ENCODE measurements at regions not wholly inside any gene's neighbourhood (a gene's known extent, or its start where the extent isn't known, plus 50 kb on each side); places are given as distances from the start of the nearest gene placed in this dataset.
"Not testable (repeated sequence)": the region's sequence is repeated elsewhere in the genome, so short reads cannot be mapped to it uniquely, and the experiment has no call there.

DNA sequence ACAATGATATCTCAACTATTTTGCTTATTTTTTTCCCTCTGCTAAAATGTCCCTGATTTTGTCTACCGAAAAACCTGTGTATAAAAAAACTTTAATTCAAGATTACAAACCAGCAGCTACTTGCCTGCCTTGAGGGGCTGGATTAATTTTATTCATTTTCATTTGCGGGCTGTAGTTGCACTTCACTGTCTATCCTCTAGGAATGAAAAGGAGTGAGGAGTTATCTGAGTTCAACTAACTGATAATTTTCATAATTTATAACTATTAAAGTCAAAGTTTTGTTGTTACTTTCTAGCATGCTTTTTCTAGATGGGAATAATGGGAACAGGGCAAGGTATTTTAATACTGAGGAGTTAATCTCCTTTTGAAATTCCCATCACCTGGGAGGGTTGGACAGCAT lies 50.3 kb upstream of the AGTPBP1 start:
- TF ChIP-seq, protein P1, sequence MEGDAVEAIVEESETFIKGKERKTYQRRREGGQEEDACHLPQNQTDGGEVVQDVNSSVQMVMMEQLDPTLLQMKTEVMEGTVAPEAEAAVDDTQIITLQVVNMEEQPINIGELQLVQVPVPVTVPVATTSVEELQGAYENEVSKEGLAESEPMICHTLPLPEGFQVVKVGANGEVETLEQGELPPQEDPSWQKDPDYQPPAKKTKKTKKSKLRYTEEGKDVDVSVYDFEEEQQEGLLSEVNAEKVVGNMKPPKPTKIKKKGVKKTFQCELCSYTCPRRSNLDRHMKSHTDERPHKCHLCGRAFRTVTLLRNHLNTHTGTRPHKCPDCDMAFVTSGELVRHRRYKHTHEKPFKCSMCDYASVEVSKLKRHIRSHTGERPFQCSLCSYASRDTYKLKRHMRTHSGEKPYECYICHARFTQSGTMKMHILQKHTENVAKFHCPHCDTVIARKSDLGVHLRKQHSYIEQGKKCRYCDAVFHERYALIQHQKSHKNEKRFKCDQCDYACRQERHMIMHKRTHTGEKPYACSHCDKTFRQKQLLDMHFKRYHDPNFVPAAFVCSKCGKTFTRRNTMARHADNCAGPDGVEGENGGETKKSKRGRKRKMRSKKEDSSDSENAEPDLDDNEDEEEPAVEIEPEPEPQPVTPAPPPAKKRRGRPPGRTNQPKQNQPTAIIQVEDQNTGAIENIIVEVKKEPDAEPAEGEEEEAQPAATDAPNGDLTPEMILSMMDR (IDR thresholded peaks at IDR 0.05; ENCODE audit: poor library complexity), result not testable (repeated sequence)
- TF ChIP-seq EZH2 (IDR thresholded peaks at IDR 0.05; ENCODE audit: borderline replicate concordance); EZH2phosphoT487 (IDR thresholded peaks at IDR 0.05; ENCODE audit: low read depth, severe bottlenecking, unreplicated experiment): not testable (repeated sequence)

All from hepatocyte (in vitro differentiated cells).